ENCODE measurements at regions not wholly inside any gene's neighbourhood (a gene's known extent, or its start where the extent isn't known, plus 50 kb on each side); places are given as distances from the start of the nearest gene placed in this dataset.

GRCh38 chr9:73838871-73839270 is 658.3 kb upstream of the RORB start:
- Histone ChIP-seq H3K4me3 (no peak overlapping the region), H3K36me3 (no peaks in the 10 kb centered on the region), H3K27ac (no peak overlapping the region), H3K9me3 (no peaks in the 10 kb centered on the region), H3K4me1 (no peaks in the 10 kb centered on the region), H3K27me3 (no peaks in the 10 kb centered on the region)
- intact Hi-C loops (cut with DNase I) = no loop called here
- DNase-seq (no peak), ATAC-seq (no peak)
- TF ChIP-seq CTCF (IDR thresholded peaks at IDR 0.05) (no peak), POLR2A (IDR thresholded peaks at IDR 0.05) (no peak)

- no peak for TF ChIP-seq POLR2A (IDR thresholded peaks at IDR 0.05)
- no peak for TF ChIP-seq CTCF (IDR thresholded peaks at IDR 0.05)
- WGBS, 4 donors = 75 to 88% (median 76%) methylated on average over 2 of the region's 2 CpGs
- no peak for ATAC-seq
- H3K9me3 ChIP-seq = no peaks in the 10 kb centered on the region
- no peak overlapping the region for H3K27ac ChIP-seq
- no peak overlapping the region for H3K4me3 ChIP-seq
- H3K36me3 ChIP-seq = no peaks in the 10 kb centered on the region
- DNase-seq = no peak
- no peaks in the 10 kb centered on the region for H3K4me1 ChIP-seq
- intact Hi-C loops (cut with DNase I) = no loop called here
- no peaks in the 10 kb centered on the region for H3K27me3 ChIP-seq
These were observed 657.7 kb upstream of the RORB start for GRCh38 chr9:73839471-73839870.

- no peaks in the 10 kb centered on the region for H3K9me3 ChIP-seq
- TF ChIP-seq CTCF (IDR thresholded peaks at IDR 0.05) (no peak), POLR2A (IDR thresholded peaks at IDR 0.05) (no peak)
- H3K36me3 ChIP-seq = no peaks in the 10 kb centered on the region
- H3K4me3 ChIP-seq = no peak overlapping the region
- no peaks in the 10 kb centered on the region for H3K4me1 ChIP-seq
- H3K27me3 ChIP-seq = no peaks in the 10 kb centered on the region
- intact Hi-C loops (cut with DNase I) = no loop called here
- no peak for ATAC-seq
- WGBS, 4 donors = 60 to 71% (median 65%) methylated on average over 4 of the region's 4 CpGs
- H3K27ac ChIP-seq = no peak overlapping the region
- DNase-seq = no peak
These were observed 656.1 kb upstream of the RORB start for GRCh38 chr9:73841018-73841417.

GRCh38 chr9:73844135-73844534 is 653.0 kb upstream of the RORB start:
- Histone ChIP-seq H3K27me3 (no peaks in the 10 kb centered on the region), H3K9me3 (no peaks in the 10 kb centered on the region), H3K27ac (no peak overlapping the region), H3K4me3 (no peak overlapping the region), H3K4me1 (no peaks in the 10 kb centered on the region), H3K36me3 (no peaks in the 10 kb centered on the region)
- TF ChIP-seq POLR2A (IDR thresholded peaks at IDR 0.05) (no peak), CTCF (IDR thresholded peaks at IDR 0.05) (no peak)
- intact Hi-C loops (cut with DNase I) = no loop called here
- ATAC-seq = no peak
- DNase-seq = no peak
- 77 to 82% (median 79%) methylated on average over 4 of the region's 4 CpGs for WGBS, 4 donors

Data from heart left ventricle (tissue), 16 donors.